Upper lobe of left lung (tissue), 4 donors: ENCODE measurements at regions not wholly inside any gene's neighbourhood (a gene's known extent, or its start where the extent isn't known, plus 50 kb on each side); places are given as distances from the start of the nearest gene placed in this dataset.

Experiments
- CTCF ChIP-seq, 6 experiments: fragments of 450-650 bp in 4 of 6; fragments of 200-600 bp in 2 of 6; sonication (generic) in 2 of 6; IDR thresholded peaks; one replicate each; pipeline ENCODE4 v1.5.1; 2016 to 2019; ENCODE audit warnings: antibody characterized with exemption in 6 of 6
- POLR2A ChIP-seq, 4 donors: fragments of 450-650 bp; IDR thresholded peaks; one replicate each; pipeline ENCODE4 v1.5.1; 2016 to 2017; ENCODE audit warnings: antibody characterized with exemption in 4 of 4, mild to moderate bottlenecking in 2 of 4
- POLR2AphosphoS5 ChIP-seq, 2 donors: sonication (generic); formaldehyde crosslinking; IDR thresholded peaks; one replicate each; pipeline ENCODE4 v1.5.1; 2017; ENCODE audit warnings: antibody characterized with exemption in 2 of 2

- TF ChIP-seq CTCF (IDR thresholded peaks at IDR 0.05) (no peak), POLR2A (IDR thresholded peaks at IDR 0.05) (no peak), POLR2AphosphoS5 (IDR thresholded peaks at IDR 0.05) (no peak)
These were observed 385.3 kb upstream of the DDHD1 start for GRCh38 chr14:53538316-53538881.
